Activated CD4-positive, alpha-beta T cell treated with anti-CD3 and anti-CD28 coated beads for 48 hours (primary cell): ENCODE measurements at regions not wholly inside any gene's neighbourhood (a gene's known extent, or its start where the extent isn't known, plus 50 kb on each side); places are given as distances from the start of the nearest gene placed in this dataset.
A peak's percentile ranks its signal among the peaks of the same experiment; 100 is the strongest.

Experiments used
- DNase-seq: peaks from one replicate; pipeline ENCODE4 v3.0.0-alpha.2; 2020

GRCh38 chr6:40823917-40824891, 214.8 kb downstream of the UNC5CL start:
- peak; percentile 61 for DNase-seq

- DNase-seq: no peak
These were observed 216.4 kb downstream of the UNC5CL start for GRCh38 chr6:40822619-40823018.

GRCh38 chr6:40819182-40819834, 219.7 kb downstream of the UNC5CL start:
- peak; percentile 26 for DNase-seq

- no peak for DNase-seq
These were observed 221.7 kb downstream of the UNC5CL start for GRCh38 chr6:40817369-40817768.

- DNase-seq: no peak
These were observed 222.4 kb downstream of the UNC5CL start for GRCh38 chr6:40816601-40817000.

- no peak for DNase-seq
These were observed 223.3 kb downstream of the UNC5CL start for GRCh38 chr6:40815731-40816130.

GRCh38 chr6:40810171-40810570, 223.0 kb upstream of the LRFN2 start:
- DNase-seq: no peak

- DNase-seq: no peak
These were observed 222.5 kb upstream of the LRFN2 start for GRCh38 chr6:40809627-40810026.

- DNase-seq: no peak
These were observed 220.3 kb upstream of the LRFN2 start for GRCh38 chr6:40807484-40807883.

- DNase-seq: no peak
These were observed 219.2 kb upstream of the LRFN2 start for GRCh38 chr6:40806256-40806864.

- no peak for DNase-seq
These were observed 218.2 kb upstream of the LRFN2 start for GRCh38 chr6:40805336-40805735.

- no peak for DNase-seq
These were observed 217.7 kb upstream of the LRFN2 start for GRCh38 chr6:40804905-40805304.

GRCh38 chr6:40803897-40804702, 216.9 kb upstream of the LRFN2 start:
- no peak for DNase-seq

- no peak for DNase-seq
These were observed 215.3 kb upstream of the LRFN2 start for GRCh38 chr6:40802481-40802880.

GRCh38 chr6:40799296-40800140, 212.4 kb upstream of the LRFN2 start:
- no peak for DNase-seq

- DNase-seq: no peak
These were observed 211.1 kb upstream of the LRFN2 start for GRCh38 chr6:40798069-40798770.

- DNase-seq: no peak
These were observed 209.4 kb upstream of the LRFN2 start for GRCh38 chr6:40796260-40797221.

GRCh38 chr6:40794586-40794985, 207.4 kb upstream of the LRFN2 start:
- no peak for DNase-seq

GRCh38 chr6:40792183-40792582, 205.0 kb upstream of the LRFN2 start:
- peak; percentile 5 for DNase-seq

GRCh38 chr6:40791004-40791403, 203.8 kb upstream of the LRFN2 start:
- peak; percentile 5 for DNase-seq
